ENCODE measurements at regions not wholly inside any gene's neighbourhood (a gene's known extent, or its start where the extent isn't known, plus 50 kb on each side); places are given as distances from the start of the nearest gene placed in this dataset.
A peak's percentile ranks its signal among the peaks of the same experiment; 100 is the strongest.

- H3K27me3 ChIP-seq (ENCODE audit: insufficient read depth, low read length, poor library complexity, severe bottlenecking), result no peaks in the 10 kb centered on the region
- H3F3A ChIP-seq (ENCODE audit: low read depth), result no peaks in the 10 kb centered on the region
- H3K36me3 ChIP-seq (ENCODE audit: insufficient read depth, low read length), result no peaks in the 10 kb centered on the region
- H3K9me3 ChIP-seq (ENCODE audit: insufficient read depth, low read depth, low read length), result no peaks in the 10 kb centered on the region
- H3K79me2 ChIP-seq (ENCODE audit: insufficient read depth, low read length), result no peaks in the 10 kb centered on the region
- H3K4me2 ChIP-seq (ENCODE audit: low read depth, low read length, poor library complexity, severe bottlenecking), result no peak overlapping the region
- no peaks in the 10 kb centered on the region for H3K4me1 ChIP-seq (ENCODE audit: insufficient read depth, low read length, poor library complexity, severe bottlenecking)
- H3K4me3 ChIP-seq (ENCODE audit: low read length, poor library complexity, severe bottlenecking), result no peak overlapping the region
- no peak overlapping the region for H3K9ac ChIP-seq (ENCODE audit: low read depth, low read length, poor library complexity, severe bottlenecking)
- no peaks in the 10 kb centered on the region for H4K20me1 ChIP-seq (ENCODE audit: insufficient read depth, low read length, poor library complexity, severe bottlenecking)
- no peaks in the 10 kb centered on the region for H3K9me2 ChIP-seq (replicated peaks; ENCODE audit: low read depth, low read length)
- TF ChIP-seq CTCF (conservative IDR thresholded peaks at IDR 0.05; ENCODE audit: low read length) (no peak), EZH2phosphoT487 (IDR thresholded peaks at IDR 0.05; ENCODE audit: borderline replicate concordance) (no peak)
- H2AFZ ChIP-seq (ENCODE audit: low read length), result no peak overlapping the region
These were observed 529.2 kb downstream of the ANXA1 start for GRCh38 chr9:73680831-73681230.

- no peaks in the 10 kb centered on the region for H3K9me3 ChIP-seq (ENCODE audit: insufficient read depth, low read depth, low read length)
- H3K4me3 ChIP-seq (ENCODE audit: low read length, poor library complexity, severe bottlenecking), result no peak overlapping the region
- H2AFZ ChIP-seq (ENCODE audit: low read length), result no peak overlapping the region
- no peaks in the 10 kb centered on the region for H3F3A ChIP-seq (ENCODE audit: low read depth)
- no peaks in the 10 kb centered on the region for H3K79me2 ChIP-seq (ENCODE audit: insufficient read depth, low read length)
- TF ChIP-seq CTCF (conservative IDR thresholded peaks at IDR 0.05; ENCODE audit: low read length) (no peak), EZH2phosphoT487 (IDR thresholded peaks at IDR 0.05; ENCODE audit: borderline replicate concordance) (no peak)
- no peaks in the 10 kb centered on the region for H3K36me3 ChIP-seq (ENCODE audit: insufficient read depth, low read length)
- H3K9me2 ChIP-seq (replicated peaks; ENCODE audit: low read depth, low read length), result no peaks in the 10 kb centered on the region
- no peaks in the 10 kb centered on the region for H3K4me1 ChIP-seq (ENCODE audit: insufficient read depth, low read length, poor library complexity, severe bottlenecking)
- H3K4me2 ChIP-seq (ENCODE audit: low read depth, low read length, poor library complexity, severe bottlenecking), result no peak overlapping the region
- H3K27me3 ChIP-seq (ENCODE audit: insufficient read depth, low read length, poor library complexity, severe bottlenecking), result no peaks in the 10 kb centered on the region
- no peaks in the 10 kb centered on the region for H4K20me1 ChIP-seq (ENCODE audit: insufficient read depth, low read length, poor library complexity, severe bottlenecking)
- H3K9ac ChIP-seq (ENCODE audit: low read depth, low read length, poor library complexity, severe bottlenecking), result no peak overlapping the region
These were observed 531.1 kb downstream of the ANXA1 start for GRCh38 chr9:73682789-73683188.

GRCh38 chr9:73683862-73684591 lies 532.4 kb downstream of the ANXA1 start:
- Histone ChIP-seq H3K9ac (ENCODE audit: low read depth, low read length, poor library complexity, severe bottlenecking) (no peak overlapping the region), H3K36me3 (ENCODE audit: insufficient read depth, low read length) (no peaks in the 10 kb centered on the region), H3K4me1 (ENCODE audit: insufficient read depth, low read length, poor library complexity, severe bottlenecking) (no peaks in the 10 kb centered on the region), H3F3A (ENCODE audit: low read depth) (no peaks in the 10 kb centered on the region), H3K4me3 (ENCODE audit: low read length, poor library complexity, severe bottlenecking) (no peak overlapping the region), H3K27me3 (ENCODE audit: insufficient read depth, low read length, poor library complexity, severe bottlenecking) (no peaks in the 10 kb centered on the region), H2AFZ (ENCODE audit: low read length) (no peak overlapping the region; the same call in 1 of the 2 replicates), H3K79me2 (ENCODE audit: insufficient read depth, low read length) (no peaks in the 10 kb centered on the region), H4K20me1 (ENCODE audit: insufficient read depth, low read length, poor library complexity, severe bottlenecking) (no peaks in the 10 kb centered on the region), H3K4me2 (ENCODE audit: low read depth, low read length, poor library complexity, severe bottlenecking) (no peak overlapping the region), H3K9me3 (ENCODE audit: insufficient read depth, low read depth, low read length) (no peaks in the 10 kb centered on the region), H3K9me2 (replicated peaks; ENCODE audit: low read depth, low read length) (no peaks in the 10 kb centered on the region)
- TF ChIP-seq CTCF (conservative IDR thresholded peaks at IDR 0.05; ENCODE audit: low read length), result peak; percentile 90
- TF ChIP-seq EZH2phosphoT487 (IDR thresholded peaks at IDR 0.05; ENCODE audit: borderline replicate concordance), result no peak

Data from Loucy (cell line).